PC-9 (cell line): ENCODE measurements at regions not wholly inside any gene's neighbourhood (a gene's known extent, or its start where the extent isn't known, plus 50 kb on each side); places are given as distances from the start of the nearest gene placed in this dataset.

ENCODE experiments used
- BruUV-seq: library from RNA; stranded (reverse); fragments of 400-500 nt; replicated peaks from 2 replicates; lab custom pipeline; 2021; lab: Mats Ljungman, UMichigan
- CTCF ChIA-PET: fragments of 300-600 bp; sonication (Branson Sonifier 250); formaldehyde crosslinking; loops from one replicate; lab custom pipeline; 2022; ENCODE audit warnings: antibody characterized with exemption; lab: Charles Lee
- POLR2A ChIA-PET: fragments of 300-600 bp; sonication (Branson Sonifier 250); formaldehyde crosslinking; loops from one replicate; lab custom pipeline; 2022; ENCODE audit warnings: antibody characterized with exemption; ENCODE audit not compliant: unreplicated experiment; lab: Charles Lee
- DNase-seq, 2 experiments: peaks; one replicate each; pipeline versions ENCODE4 v3.0.0 to v3.0.0-alpha.2; 2015 to 2022; ENCODE audit warnings: mixed read lengths in 1 of 2
- H2AFZ ChIP-seq: fragments of 200-600 bp; sonication (generic); 2 replicates; pipeline ENCODE4 v1.8.1; 2017; ENCODE audit warnings: antibody characterized with exemption
- H3F3A ChIP-seq: fragments of 200-600 bp; sonication (generic); 2 replicates; pipeline ENCODE4 v1.8.1; 2017; ENCODE audit warnings: antibody characterized with exemption, mild to moderate bottlenecking, low read depth; ENCODE audit not compliant: insufficient read depth
- H3K27ac ChIP-seq: fragments of 200-600 bp; sonication (generic); 2 replicates; pipeline ENCODE4 v1.6.1; 2016; ENCODE audit warnings: mixed run types
- H3K27me3 ChIP-seq: fragments of 200-600 bp; sonication (generic); 2 replicates; pipeline ENCODE4 v1.6.1; 2016; ENCODE audit warnings: low read depth, mixed run types; ENCODE audit not compliant: insufficient read depth
- H3K36me3 ChIP-seq: fragments of 200-600 bp; sonication (generic); 2 replicates; pipeline ENCODE4 v1.6.1; 2016; ENCODE audit warnings: low read depth, mixed run types
- H3K4me1 ChIP-seq: fragments of 200-600 bp; sonication (generic); replicated peaks from 2 replicates; pipeline ENCODE4 v1.6.1; 2016; ENCODE audit warnings: mixed run types; ENCODE audit not compliant: insufficient read depth
- H3K4me2 ChIP-seq: fragments of 200-600 bp; sonication (generic); 2 replicates; pipeline ENCODE4 v1.6.1; 2017; ENCODE audit warnings: mixed run types
- H3K4me3 ChIP-seq: fragments of 200-600 bp; sonication (generic); 2 replicates; pipeline ENCODE4 v1.6.1; 2016; ENCODE audit warnings: mixed run types
- H3K79me2 ChIP-seq: fragments of 200-600 bp; sonication (generic); 2 replicates; pipeline ENCODE4 v1.6.1; 2017; ENCODE audit warnings: low read depth, mixed run types
- H3K9me2 ChIP-seq: fragments of 200-600 bp; sonication (generic); 2 replicates; pipeline ENCODE4 v1.8.1; 2017; ENCODE audit warnings: mild to moderate bottlenecking; ENCODE audit not compliant: insufficient read depth
- H3K9me3 ChIP-seq: fragments of 200-600 bp; sonication (generic); 2 replicates; pipeline ENCODE4 v1.8.1; 2016; ENCODE audit warnings: low read depth; ENCODE audit not compliant: insufficient read depth
- H4K20me1 ChIP-seq: fragments of 200-600 bp; sonication (generic); 2 replicates; pipeline ENCODE4 v1.8.1; 2017; ENCODE audit not compliant: insufficient read depth
- EZH2 ChIP-seq: fragments of 200-600 bp; sonication (generic); IDR thresholded peaks from 2 replicates; pipeline ENCODE4 v1.8.0; 2017; ENCODE audit warnings: antibody characterized with exemption, low read depth
- intact Hi-C: fragments of 100-400 bp; cut with micrococcal nuclease; formaldehyde crosslinking; loops from one replicate; pipeline ENCODE4 v1.10.0; 2022; ENCODE audit not compliant: unreplicated experiment
- TF ChIP-seq, protein P1 (sequence below): fragments of 200-600 bp; sonication (generic); conservative IDR thresholded peaks from 2 replicates; pipeline ENCODE4 v1.6.1; 2017; ENCODE audit warnings: mixed run types, antibody characterized with exemption, mild to moderate bottlenecking, moderate library complexity

- no peak for TF ChIP-seq EZH2
- TF ChIP-seq, protein P1, sequence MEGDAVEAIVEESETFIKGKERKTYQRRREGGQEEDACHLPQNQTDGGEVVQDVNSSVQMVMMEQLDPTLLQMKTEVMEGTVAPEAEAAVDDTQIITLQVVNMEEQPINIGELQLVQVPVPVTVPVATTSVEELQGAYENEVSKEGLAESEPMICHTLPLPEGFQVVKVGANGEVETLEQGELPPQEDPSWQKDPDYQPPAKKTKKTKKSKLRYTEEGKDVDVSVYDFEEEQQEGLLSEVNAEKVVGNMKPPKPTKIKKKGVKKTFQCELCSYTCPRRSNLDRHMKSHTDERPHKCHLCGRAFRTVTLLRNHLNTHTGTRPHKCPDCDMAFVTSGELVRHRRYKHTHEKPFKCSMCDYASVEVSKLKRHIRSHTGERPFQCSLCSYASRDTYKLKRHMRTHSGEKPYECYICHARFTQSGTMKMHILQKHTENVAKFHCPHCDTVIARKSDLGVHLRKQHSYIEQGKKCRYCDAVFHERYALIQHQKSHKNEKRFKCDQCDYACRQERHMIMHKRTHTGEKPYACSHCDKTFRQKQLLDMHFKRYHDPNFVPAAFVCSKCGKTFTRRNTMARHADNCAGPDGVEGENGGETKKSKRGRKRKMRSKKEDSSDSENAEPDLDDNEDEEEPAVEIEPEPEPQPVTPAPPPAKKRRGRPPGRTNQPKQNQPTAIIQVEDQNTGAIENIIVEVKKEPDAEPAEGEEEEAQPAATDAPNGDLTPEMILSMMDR: no peak
- no peaks in the 10 kb centered on the region for H4K20me1 ChIP-seq
- H3K9me2 ChIP-seq: no peaks in the 10 kb centered on the region
- H3K36me3 ChIP-seq: no peaks in the 10 kb centered on the region
- no TSS peak for BruUV-seq
- intact Hi-C loops: no loop called here
- H3K27me3 ChIP-seq: peaks cover 64% of the 10 kb centered on the region
- H3K4me1 ChIP-seq: no peaks in the 10 kb centered on the region
- ChIA-PET CTCF (no interaction called here), POLR2A (no interaction called here)
- H3K79me2 ChIP-seq: no peaks in the 10 kb centered on the region
- no peak overlapping the region for H3K27ac ChIP-seq
- no peak overlapping the region for H2AFZ ChIP-seq
- H3F3A ChIP-seq: no peaks in the 10 kb centered on the region
- no peak overlapping the region for H3K4me3 ChIP-seq
- DNase-seq: no peak
- no peak overlapping the region for H3K4me2 ChIP-seq
- H3K9me3 ChIP-seq: no peaks in the 10 kb centered on the region
Measured at GRCh38 chr20:41830702-41831101, 212.5 kb upstream of the CHD6 start.

DNA sequence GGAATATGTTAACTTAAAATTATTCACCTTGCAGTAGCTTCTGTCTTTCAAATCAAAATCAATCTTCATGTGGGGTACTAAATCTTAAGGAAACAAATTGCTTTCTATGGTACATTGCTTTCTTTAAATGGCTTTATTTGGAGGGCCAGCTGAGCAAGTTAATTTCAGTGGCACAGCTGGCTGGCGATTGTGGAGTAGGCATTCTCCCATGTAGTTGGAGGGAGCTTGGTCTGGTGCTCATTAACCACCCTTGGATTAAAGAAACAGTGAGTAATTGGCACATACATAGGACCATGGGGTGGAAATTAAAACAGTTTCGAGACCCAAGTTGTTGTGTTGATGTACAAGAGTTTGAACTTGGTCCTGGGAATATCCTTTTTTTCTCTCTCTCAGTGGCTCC lies 201.3 kb upstream of the CHD6 start:
- Histone ChIP-seq H4K20me1 (no peaks in the 10 kb centered on the region), H3K27ac (no peak overlapping the region), H3F3A (no peaks in the 10 kb centered on the region), H3K4me1 (no peaks in the 10 kb centered on the region), H3K4me3 (no peak overlapping the region), H2AFZ (no peak overlapping the region), H3K36me3 (no peaks in the 10 kb centered on the region), H3K4me2 (no peak overlapping the region), H3K9me2 (no peaks in the 10 kb centered on the region), H3K27me3 (peaks cover 49% of the 10 kb centered on the region), H3K79me2 (no peaks in the 10 kb centered on the region), H3K9me3 (no peaks in the 10 kb centered on the region)
- no TSS peak for BruUV-seq
- no peak for TF ChIP-seq EZH2
- TF ChIP-seq, protein P1: no peak
- ChIA-PET POLR2A (no interaction called here), CTCF (no interaction called here)
- intact Hi-C loops: no loop called here
- DNase-seq: no peak

GRCh38 chr20:41818991-41819390 lies 200.8 kb upstream of the CHD6 start:
- Histone ChIP-seq H3K4me3 (no peak overlapping the region), H3K27ac (no peak overlapping the region), H3K79me2 (no peaks in the 10 kb centered on the region), H3K9me2 (no peaks in the 10 kb centered on the region), H2AFZ (no peak overlapping the region), H3K27me3 (peaks cover 48% of the 10 kb centered on the region), H4K20me1 (no peaks in the 10 kb centered on the region), H3K36me3 (no peaks in the 10 kb centered on the region), H3F3A (no peaks in the 10 kb centered on the region), H3K4me2 (no peak overlapping the region), H3K4me1 (no peaks in the 10 kb centered on the region), H3K9me3 (no peaks in the 10 kb centered on the region)
- DNase-seq: no peak
- TF ChIP-seq EZH2: no peak
- TF ChIP-seq, protein P1: no peak
- ChIA-PET CTCF (no interaction called here), POLR2A (no interaction called here)
- no TSS peak for BruUV-seq
- intact Hi-C loops: no loop called here
